ENCODE measurements at regions not wholly inside any gene's neighbourhood (a gene's known extent, or its start where the extent isn't known, plus 50 kb on each side); places are given as distances from the start of the nearest gene placed in this dataset.

DNA sequence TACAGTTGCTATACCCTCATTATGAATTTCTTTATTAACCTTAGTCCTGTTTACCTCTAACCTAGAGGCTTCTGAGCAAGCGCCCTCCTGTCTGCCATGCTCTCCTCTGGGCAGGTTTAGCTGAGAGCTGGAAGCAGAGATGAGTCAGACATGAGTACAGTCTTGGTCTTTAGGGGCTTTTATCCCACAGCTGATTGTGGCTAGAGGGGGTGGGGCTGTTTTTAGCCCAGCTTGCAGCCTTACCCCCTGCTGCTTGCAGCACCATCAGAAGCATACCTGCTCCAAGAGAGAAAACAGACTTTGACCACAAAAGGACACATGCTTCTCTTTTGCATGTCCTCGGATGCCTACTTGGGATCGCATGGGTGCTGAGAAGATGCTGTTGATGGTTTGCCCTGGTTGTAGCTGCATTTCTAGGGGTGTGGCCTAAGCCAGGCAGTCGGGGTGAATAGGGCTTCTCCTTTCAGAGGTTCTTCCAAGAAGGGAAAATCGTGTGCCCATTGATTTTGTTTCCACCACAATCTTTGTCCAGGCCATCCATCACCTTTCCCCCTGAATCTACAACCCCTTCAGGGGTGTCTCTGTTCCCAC, 115.0 kb upstream of the LGALSL start:
- peak; percentile 28 for DNase-seq (ENCODE audit: low spot score)

DNA sequence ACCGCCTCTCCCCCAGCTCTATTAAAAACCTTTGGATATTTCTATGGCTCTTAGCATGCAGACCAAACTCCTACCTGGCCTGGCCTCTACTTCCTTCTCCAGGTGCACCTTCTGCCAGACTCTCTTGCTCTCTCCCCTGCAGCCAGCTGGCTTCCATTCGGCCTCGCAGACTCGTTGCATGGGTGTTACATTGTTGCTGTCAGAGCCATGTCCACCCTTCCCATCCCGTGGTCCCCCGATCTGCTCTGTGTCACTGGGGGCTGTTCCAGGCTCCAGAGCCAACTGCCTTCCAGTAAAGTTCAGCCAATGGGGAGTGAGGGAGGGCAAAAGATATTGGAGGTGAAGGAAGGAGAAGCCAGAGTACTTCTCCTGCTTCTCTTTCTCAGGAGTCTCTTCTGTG, 112.5 kb upstream of the LGALSL start:
- DNase-seq (ENCODE audit: low spot score): no peak

DNA sequence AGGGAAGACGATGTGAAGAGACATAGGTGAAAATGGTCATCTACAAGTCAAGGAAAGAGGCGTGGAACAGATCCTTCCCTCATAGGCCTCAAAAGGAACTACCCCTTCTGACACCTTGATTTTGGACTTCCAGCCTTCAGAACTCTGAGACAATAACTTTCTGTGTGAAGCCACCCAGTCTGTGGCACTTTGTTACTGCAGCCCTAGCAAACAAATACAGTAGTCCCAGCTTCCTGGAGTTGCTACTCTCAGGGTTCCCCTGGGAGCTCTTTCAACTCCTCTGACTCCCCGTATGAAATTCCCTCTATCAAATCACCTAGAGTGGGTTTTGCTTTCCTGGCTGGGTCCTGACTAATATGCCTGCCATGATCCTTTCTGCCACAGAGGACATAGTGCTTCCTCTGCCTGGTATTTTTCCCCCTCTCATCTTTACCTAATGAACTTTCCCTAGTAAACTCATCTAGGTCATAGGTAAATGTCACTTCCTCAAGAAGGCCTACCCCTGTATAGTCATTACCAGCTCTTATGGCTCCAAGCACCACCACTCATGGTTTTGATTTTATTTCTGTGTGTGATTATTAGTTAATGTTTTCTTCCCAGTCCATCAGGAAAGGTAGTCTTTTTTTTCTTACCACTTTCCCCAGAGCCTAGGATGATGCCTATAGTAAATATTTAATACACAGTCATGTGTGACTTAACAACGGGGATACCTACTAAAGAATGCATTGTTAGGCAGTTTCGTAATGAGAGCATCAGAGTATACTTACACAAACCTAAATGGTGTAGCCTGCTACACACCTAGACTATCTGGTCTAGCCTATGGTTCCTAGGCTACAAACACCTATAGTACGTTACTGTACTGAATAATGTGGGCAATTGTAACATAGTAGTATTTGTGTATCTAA, 111.5 kb upstream of the LGALSL start:
- DNase-seq (ENCODE audit: low spot score): no peak

DNA sequence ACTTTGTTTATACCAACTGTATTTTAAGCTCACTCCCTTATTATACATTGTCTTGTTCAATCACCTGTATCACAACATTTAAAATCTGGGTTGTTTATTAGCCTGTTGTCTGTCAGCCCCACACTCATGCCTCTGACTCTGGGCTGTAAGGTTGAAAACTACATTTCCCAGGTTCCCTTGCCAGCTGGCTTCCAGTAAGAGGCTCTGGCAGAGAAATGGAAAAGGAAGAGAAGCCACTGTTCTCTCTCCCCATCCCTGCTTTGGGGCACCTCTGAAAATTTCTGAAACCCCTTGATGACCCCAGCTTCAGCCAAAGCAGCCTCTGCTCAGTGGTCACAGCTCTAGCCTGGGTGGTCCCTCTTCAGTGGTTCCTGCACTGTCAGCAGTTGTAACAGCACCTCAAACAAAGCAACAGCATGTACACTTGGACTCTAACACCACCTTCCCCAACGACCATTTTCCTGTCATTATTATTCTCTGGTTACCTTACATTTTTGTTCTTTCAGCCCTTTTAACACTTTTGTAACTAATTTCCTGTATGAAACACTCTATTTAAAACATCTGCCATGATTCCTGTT, 108.9 kb upstream of the LGALSL start:
- DNase-seq (ENCODE audit: low spot score): no peak

DNA sequence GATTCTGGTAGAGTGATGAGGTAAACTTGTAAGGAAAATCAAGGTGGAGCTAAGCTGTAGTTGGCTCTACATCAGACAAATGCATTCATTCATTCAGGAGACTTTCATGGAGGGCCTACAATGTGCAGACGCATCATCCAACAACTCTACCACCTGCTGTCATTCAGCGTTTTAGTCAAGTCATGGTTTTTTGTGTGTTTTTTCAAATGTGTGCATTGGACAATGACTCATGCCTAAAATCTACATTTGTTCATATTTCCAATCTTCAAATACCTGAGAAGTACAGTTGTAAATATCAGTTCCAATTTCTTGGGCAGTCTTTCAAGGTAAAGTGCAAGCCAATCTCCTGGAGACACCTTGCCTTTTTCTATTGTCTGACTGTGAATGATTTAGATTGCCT, 108.0 kb upstream of the LGALSL start:
- DNase-seq (ENCODE audit: low spot score): no peak

DNA sequence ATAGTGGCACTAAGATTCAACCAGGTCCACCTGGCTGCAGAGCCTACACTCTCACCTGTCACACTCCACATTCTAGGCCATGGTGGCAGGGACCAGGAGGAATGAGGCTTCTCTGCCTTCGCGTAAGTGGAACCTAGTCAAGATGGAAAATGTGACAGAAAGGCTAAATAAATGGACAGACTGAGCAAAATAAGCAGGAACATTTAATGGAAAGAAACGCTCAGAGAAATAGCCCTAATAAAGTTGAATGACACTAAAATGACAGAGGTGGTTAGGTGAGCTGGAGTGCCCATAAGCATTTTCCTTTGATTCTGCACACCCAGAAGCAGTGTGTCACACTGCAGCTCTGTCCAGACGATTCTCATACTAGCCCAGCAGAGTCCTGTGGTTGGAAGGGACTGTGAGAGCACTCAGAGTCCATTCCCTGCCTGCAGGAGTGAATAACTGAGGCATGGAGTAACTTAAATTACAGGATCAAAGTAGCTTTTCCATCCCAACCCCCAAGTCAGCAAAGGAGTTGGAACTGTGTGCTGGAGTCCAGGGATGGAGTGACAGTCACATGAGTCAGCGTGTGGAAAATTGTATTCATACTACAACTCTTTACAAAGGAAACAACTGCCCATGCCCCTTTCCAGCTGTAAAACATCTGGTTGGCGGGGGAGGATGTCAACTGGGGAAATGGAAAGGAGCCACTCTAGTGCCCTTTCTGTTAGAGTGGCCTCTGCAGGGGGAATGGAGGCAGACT, 105.4 kb upstream of the LGALSL start:
- no peak for DNase-seq (ENCODE audit: low spot score)

DNA sequence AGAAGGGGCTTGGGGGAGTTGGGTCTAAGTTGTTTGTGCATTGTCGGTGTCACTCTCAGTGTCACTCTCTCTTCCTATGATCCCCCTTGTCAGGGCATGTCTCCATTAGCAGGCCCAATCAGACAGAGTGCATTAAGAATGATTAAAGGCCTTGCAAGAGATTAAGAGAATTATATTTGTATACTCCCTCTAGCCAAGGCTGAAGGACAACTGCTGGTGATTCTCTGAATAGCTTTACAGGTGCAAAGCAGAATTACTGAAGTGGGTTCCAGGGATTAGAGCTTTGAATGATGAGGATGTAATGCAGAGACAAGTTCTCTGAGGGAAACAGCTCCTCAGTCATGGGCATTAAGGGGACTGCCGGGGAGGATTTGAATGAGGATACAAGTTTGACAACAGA, 104.8 kb upstream of the LGALSL start:
- DNase-seq (ENCODE audit: low spot score): no peak

DNA sequence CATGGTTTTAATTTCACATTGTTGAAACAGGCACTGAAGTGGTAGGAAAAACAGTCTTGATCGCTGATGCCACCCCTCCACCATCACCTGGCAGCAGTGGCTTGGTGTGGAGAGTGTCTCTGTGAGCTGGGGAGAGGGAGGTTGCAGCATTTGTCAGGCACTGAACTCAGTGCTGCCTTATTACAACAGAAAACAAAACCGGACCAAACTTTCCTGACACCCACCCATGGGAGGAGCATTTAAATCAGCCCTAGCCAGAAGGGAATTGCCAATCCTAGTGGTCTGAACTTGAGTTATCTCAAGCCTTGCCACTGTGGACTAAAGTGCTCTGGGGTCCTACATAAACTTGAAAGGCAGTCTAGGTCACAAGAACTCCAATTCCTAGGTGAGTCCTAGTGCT, 103.0 kb upstream of the LGALSL start:
- no peak for DNase-seq (ENCODE audit: low spot score)

DNA sequence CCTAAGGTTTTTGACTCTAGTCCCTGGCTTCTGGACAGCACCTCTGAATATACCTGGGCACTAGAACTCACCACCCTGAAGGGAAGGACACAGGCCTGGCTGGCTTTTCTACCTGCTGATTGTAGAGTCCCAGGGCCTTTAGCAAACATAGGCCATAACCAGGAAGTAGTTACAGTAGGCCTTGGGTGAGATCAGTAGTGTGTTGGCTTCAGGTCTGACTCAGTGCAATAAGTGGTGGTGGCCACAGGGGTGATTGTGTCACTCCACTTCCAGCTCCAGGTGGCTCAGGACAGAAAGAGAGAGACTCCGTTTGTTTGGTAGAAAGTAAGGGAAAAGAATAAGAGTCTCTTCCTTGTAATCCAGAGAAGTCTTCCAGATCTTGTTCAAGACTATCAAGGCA, 101.7 kb upstream of the LGALSL start:
- DNase-seq (ENCODE audit: low spot score): no peak

DNA sequence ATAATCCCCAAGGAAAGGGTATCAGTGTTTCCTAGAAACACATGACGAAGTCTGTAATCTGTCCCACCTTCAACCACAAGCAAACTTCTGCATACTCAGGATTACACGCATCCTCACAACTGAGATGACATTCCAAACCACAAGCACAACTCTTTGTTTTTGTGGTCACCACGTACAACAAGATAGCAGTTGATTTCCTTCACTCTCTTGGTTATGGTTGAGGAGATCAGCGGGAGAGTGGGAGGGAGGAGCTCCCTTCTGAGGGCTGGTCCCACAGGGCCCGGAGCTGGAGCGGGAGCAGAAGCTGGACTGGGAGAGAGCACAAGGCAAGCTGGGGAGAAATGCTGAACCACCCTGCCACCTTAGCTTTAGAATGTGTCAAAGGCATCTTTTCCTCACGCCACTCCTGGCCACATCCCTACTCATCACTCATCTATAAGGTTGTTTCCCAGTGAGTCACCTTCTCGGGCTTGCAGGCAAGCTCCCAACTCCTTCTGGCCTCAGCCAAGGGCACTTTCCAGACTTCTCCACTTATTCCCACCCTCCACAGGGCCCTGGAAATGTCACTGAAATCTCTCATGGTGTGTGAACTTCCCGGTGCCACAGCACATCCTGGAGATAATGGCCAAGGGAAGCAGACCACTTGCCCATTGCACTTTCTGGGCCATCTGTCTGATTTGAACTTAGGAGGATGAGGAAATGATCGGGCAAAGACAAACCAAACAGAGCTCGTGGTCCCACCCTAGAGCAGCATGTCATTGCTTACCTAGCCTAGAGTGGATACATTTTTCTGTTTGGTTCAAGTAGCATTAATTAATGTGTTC, 98.9 kb upstream of the LGALSL start:
- no peak for DNase-seq (ENCODE audit: low spot score)

DNA sequence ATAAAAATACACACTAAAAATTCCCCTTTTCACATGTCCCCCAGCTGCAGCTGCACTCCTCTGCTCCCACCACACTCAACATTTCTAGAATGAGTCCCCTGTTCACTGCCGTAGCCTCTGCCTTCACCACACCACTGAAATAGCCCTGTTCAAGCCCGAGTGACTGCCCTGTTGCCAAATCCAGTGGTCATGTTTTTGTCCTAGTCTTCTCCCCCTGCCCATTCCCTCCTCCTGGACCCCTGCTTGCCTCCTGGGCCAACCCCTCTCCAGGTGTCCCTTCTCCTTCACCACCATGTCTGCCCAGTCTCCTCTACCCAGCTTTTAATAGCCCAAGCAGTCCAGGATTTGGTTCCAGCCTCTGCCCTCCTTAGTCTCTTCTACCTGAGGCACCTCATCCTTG, 97.1 kb upstream of the LGALSL start:
- DNase-seq (ENCODE audit: low spot score): no peak

DNA sequence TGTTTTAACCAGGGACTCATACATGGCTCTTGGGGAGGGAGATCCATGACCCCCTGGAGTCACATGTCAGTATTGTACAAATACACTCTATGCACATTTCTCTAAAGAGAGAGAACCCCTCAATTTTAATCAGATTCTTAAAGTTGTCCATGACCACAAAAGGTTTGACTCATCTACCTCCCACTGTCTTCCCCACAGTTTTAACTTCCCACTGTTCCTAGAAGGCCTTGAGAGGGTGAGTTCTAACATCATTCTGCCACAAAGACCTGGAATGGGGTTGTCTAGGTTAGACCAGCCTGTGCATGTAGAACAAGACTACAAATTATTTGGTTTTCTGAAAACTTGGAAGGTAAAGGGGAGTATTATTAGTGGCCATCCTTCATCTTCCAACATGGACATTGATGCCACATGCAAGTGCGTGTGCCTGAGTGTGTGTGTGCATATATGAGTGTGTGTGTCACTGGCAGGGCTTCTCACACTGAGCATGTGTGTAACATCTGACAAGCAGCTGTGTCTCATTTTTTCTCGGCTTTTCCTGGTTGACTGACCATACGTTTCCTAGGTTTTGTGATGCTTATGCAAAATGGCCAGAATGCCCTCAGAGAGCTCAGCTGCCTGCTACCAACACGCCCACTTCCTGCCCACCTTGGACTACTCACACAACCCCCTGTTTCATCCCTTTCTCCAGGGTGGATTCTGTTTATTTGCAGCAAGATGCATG, 94.6 kb upstream of the LGALSL start:
- DNase-seq (ENCODE audit: low spot score): no peak

DNA sequence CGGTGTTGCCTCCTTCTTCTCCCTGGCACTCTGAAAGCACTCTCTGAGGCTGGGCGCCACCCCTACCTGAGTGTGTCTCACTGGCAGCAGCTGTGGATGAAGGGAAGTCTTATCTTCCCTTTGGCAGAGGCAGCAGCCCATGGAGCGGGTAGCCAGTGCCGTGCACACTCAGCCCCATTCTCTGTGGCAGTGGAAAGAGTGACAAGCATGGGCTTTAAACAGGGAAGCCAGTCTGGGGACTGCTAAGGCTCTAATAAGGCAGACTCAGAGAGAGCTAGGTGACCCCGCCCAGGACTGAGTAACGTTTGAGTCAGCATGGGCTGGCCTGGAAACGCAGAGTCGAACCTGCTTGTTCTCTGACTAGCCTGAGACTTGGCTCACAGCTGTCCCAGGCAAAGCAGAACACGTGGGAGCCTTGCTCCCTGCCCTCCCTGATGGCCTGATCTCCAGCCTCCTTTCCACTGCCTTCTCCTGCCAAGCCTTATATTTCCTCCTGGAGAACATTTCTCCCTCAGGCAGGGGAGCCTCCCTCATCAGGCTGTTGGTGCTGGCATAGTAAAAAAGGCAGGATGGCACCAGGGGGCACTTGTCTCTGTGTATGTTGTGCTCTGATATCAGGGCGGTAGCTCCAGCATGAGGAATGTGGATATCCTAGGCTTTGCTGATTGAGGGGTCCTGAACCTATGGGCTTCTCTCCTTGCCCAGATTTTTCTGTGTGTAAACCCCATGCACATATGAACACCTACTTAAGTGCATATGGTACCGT, 93.9 kb upstream of the LGALSL start:
- peak; percentile 12 for DNase-seq (ENCODE audit: low spot score)

DNA sequence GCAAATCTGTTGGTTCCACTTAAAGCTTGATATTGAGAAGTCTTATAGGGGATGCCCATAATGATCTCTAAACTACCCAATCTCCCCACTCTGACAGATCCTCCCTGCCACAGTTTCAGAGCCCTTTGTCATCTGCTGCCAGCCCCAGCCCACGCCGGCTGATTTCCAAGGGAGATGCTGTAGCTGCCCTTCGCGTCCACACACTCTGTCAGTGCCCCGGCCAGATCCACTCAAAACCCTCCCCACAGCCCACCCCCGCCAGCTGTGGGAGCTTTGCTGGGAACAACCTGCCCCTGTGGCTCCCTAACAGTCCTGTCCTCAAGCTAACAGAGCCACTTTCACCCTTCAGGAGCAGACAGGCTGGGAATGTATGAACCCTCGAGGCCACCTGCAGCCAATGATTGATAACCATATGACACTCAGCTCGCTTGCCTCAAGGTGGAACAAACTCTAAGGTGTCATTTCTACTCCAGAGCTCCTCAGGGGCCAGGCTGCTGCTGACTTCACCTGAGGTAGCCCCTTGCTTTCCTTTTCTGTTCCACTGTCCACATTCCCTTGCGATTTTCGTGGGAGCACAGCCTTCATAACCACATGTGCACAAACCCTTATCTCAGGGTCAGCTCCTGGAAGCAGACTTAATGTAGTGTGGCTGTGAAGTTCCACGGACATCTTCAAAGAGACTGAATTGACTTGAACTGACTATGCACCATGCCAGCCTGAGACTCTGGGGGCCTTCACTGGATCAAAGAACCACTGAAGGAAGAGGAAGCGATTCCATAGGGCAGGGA, 92.6 kb upstream of the LGALSL start:
- no peak for DNase-seq (ENCODE audit: low spot score)

DNA sequence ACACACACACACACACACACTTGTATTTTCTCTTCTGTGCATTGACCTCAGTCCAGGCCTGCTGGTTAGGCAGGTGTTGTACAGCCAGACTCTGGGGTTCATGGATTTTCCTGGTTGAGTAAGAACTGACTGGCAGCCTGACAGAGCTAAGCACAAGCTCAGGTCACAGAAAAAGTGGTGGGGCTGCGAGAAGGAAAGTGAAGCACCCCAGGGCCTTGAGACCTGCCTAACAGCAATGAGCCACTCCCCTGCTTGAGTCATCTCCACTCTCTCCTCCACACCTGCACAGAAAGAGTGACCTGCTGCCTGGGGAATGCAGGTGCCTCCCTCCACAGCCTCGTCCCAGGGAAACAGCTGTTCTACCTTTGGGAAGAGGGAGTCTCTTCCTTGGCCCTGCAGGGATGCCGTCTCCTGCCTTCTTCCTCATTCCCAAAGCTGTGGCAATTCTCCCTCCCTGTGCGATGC, 91.4 kb upstream of the LGALSL start:
- no peak for DNase-seq (ENCODE audit: low spot score)

DNA sequence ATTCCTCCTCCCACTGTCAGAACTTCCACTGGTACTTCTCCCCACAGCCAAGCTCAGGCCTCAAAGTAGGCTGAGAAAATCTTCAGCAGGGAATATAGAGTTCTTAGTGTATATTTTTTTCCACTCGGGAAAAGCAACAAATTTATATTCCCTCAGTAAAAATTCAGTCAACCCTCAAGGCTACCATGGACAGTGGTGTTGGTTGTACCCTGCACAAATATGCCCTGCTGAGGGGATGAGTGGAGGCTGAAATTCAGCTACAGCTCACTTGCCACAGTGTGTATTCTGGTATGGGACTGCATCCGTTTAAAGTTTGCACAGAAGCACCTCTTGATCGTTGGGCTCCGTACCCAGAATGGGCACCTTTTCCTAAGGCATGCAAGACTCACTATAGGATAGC, 90.8 kb upstream of the LGALSL start:
- no peak for DNase-seq (ENCODE audit: low spot score)

DNA sequence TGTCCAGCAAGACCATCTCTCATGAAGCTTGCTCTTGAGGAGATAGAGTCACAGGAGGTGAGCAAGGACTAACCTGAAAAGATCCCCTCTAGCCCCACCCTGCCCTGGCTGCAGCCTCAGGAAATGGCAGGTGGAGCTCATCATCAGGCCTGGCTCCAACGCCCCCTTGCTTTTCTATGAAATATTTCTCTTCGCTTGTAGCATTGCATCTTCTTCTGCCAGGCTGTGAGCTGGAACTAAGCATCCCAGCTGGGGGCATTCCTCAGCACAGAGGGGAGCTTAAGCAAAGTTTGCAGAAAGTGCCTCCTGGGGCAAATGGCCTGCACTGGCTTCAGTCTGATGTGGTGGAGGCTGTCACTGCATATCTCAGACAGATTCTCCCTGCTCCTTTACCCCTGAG, 90.1 kb upstream of the LGALSL start:
- DNase-seq (ENCODE audit: low spot score): no peak

DNA sequence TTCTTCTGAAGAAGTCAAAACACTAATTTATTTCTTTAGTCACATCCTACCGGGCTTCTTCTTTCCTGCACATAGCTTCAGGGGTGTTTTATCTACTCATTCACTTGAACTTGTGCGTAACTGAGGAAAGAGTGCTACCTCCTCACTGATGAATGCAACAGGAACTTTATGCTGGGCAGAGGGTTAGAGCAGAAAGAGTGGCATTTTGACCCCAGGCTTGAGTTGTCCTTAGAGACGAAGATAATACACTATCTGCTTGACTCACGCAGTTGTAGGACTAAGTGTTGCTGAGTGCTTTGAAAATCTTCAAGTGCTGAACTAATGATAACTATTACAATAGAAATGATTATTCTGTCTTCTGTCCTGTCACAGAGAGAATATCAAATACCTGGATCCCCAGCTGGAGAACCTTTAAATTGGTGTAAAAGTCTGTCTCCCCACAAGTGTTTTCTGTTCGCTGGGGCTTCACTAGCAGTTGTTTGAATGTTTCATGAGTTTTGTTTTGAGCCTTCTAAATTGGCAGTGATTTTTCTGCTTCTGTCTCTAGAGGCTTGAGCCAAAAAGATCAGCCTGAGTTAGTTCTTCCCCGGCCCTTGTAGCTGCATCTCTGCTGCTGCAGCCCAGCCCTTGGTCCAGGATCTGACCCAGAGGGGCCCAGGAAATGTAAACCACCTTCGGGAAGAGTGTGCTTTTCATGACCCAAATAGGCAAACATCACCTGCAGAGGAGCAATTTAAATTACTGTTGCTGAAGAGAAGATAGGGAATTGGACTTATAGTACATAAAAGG, 86.3 kb upstream of the LGALSL start:
- DNase-seq (ENCODE audit: low spot score): no peak

DNA sequence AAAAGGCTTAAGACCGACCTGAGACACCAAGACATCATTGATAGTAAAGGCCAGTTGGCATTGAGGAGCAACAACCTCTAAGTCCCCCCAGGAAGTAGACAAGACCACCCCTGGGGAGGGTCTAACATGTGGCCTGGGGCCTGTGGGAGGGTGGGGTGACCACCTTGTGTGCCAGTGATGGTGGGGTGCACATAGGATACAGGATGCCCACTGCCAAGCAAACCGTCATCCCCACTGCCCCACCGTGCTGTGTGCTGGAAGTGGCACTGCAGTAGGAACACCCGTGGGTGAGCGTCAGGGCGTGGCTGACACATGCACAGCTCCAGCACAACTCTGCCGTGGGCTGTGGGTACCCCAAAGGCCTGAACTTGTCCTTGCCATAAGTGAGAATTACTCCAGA, 84.3 kb upstream of the LGALSL start:
- DNase-seq (ENCODE audit: low spot score): no peak

All from CD4-positive, alpha-beta T cell treated with Interleukin-2 at 100 ng/mL for 4 hours (primary cell).